D721Med (cell line): ENCODE measurements at regions not wholly inside any gene's neighbourhood (a gene's known extent, or its start where the extent isn't known, plus 50 kb on each side); places are given as distances from the start of the nearest gene placed in this dataset.

ENCODE experiments used
- DNase-seq: peaks from one replicate; pipeline ENCODE4 v3.0.0; 2011; ENCODE audit warnings: low spot score; ENCODE audit not compliant: insufficient read length
- FAIRE-seq: peaks from 2 replicates; lab custom pipeline; 2011; peaks lifted over from hg19 to GRCh38; lab: Jason Lieb, UNC
- TF ChIP-seq, protein P1 (sequence below): IDR thresholded peaks from 2 replicates; pipeline ENCODE4 v1.5.1; 2012; ENCODE audit warnings: mild to moderate bottlenecking, control low read depth; ENCODE audit not compliant: insufficient read depth; ENCODE audit errors: missing control alignments

DNA sequence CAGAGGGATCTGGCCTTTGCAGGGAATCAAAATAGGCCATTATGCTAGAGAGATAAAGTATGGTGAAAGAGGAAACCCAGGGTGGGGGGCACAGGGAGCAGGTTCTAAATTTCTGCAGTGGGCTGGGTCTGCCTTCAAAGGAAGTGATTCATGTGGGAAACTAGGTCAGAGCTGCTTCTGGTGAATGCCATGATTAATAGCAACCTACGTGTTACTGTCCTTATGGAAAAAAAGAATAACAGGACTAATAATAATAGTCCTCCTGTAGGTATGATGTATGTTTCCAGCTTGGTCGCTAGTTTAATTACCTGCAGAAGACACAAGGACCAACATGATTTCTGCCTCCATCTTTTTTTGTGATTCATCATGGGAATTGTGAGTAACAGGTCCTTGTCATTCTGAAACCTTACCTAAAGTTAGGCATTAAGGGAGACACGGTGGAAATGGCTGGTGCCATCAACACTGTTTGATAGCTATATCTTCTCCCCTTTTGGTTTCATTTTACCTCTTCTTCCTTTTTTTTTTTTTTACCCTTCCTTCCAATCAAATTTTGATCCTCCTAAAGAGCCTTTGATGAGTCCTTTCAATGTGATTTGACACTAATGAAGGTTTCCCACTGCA lies 180.4 kb downstream of the CPEB2 start:
- TF ChIP-seq, protein P1, sequence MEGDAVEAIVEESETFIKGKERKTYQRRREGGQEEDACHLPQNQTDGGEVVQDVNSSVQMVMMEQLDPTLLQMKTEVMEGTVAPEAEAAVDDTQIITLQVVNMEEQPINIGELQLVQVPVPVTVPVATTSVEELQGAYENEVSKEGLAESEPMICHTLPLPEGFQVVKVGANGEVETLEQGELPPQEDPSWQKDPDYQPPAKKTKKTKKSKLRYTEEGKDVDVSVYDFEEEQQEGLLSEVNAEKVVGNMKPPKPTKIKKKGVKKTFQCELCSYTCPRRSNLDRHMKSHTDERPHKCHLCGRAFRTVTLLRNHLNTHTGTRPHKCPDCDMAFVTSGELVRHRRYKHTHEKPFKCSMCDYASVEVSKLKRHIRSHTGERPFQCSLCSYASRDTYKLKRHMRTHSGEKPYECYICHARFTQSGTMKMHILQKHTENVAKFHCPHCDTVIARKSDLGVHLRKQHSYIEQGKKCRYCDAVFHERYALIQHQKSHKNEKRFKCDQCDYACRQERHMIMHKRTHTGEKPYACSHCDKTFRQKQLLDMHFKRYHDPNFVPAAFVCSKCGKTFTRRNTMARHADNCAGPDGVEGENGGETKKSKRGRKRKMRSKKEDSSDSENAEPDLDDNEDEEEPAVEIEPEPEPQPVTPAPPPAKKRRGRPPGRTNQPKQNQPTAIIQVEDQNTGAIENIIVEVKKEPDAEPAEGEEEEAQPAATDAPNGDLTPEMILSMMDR: no peak
- DNase-seq (no peak), FAIRE-seq (no peak)

DNA sequence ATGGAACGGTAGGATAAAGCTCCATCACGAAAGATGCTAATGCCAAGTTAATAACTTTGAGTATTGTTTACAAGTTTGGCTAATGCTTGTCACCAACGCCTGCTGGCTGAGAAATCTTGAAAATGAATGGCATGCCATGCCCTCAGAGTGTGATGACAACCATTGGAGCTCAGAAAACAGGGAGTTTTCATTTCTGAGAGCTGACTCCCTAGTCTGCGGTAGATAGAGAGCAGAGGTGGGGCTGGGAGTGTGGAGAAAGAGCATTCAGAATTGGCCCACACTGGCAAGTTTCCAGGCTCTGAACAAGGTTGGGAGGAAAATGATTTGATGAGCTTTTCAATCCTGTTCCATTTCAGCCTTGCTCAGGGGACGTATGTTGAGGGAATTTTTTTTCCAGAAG lies 183.9 kb downstream of the CPEB2 start:
- FAIRE-seq (no peak), DNase-seq (no peak)
- TF ChIP-seq, protein P1: no peak

DNA sequence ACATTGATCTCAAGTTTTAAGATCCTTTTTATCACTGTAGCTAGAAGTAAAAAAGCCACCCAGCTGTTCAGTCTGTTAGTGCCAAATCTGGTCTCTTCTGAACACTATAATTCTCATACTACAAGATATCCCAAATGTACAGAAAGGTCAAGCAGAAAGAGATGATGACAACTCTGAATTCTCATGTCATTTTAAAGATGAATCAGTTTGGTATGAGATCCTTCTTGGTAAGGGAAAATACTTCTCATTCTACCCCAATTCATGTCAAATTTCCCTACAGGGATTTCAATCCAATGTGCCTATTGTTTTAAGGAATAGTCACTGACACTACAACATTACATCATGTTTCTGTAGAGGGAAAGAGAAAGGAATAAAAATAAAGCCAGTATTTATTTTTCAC lies 184.5 kb downstream of the CPEB2 start:
- FAIRE-seq (no peak), DNase-seq (no peak)
- TF ChIP-seq, protein P1: no peak

DNA sequence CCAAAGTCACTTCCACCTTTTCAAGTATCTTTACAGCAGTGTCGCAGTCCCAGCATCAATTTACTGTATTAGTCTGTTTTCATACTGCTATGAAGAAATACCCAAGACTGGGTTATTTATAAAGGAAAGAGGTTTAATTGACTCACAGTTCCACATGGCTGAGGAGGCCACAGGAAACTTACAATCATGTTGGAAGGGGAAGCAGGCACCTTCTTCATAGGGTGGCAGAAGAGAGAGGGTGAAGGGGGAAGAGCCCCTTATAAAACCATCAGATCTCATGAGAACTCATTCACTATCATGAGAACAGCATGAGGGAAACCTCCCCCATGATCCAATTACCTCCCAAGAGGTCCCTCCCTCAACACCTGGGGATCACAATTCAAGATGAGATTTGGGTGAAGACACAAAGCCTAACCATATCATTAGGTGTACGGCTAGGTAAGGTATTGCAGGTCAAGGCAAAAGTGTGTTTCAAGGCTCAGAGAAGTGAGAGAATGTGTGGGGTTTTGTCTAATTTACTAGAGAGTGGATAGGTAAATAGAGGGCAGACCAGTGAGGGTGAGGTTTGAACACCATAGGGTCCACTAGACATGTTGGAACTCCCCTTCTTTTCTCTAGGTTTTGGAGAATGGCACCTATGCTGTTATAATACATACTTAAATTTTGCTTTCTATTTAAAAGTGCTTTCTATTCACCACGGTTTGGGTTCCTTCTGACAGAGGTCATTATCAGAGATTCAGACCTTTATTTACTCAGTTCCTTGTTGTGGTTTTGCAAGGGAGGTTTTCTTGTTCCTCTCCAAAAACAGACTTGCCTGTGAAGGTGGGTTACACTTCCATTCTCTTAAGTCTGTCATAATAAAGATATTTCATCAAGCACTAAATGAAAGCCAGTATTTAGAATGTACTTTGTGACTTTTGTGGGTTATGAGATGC lies 186.6 kb downstream of the CPEB2 start:
- FAIRE-seq (no peak), DNase-seq (no peak)
- TF ChIP-seq, protein P1: no peak

DNA sequence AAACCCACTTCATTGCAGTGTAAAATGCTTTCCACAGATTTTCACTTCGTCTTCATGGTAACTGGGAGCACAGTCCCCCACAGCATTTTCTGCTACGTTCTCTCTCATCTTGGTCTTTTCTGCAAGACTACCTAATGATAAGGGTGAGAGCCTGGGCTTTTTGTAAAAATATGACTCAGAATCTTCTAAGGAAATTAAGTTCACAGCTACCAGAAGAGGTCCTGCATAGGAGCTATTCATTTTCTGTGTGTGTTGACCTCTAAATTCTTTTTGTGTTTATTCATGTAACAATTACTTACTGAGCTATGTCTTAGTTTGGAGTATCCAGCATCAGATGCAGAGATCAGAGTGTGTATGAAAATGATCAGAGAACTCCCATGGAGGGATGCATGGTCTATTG lies 192.2 kb downstream of the CPEB2 start:
- FAIRE-seq (no peak), DNase-seq (no peak)
- TF ChIP-seq, protein P1: no peak

DNA sequence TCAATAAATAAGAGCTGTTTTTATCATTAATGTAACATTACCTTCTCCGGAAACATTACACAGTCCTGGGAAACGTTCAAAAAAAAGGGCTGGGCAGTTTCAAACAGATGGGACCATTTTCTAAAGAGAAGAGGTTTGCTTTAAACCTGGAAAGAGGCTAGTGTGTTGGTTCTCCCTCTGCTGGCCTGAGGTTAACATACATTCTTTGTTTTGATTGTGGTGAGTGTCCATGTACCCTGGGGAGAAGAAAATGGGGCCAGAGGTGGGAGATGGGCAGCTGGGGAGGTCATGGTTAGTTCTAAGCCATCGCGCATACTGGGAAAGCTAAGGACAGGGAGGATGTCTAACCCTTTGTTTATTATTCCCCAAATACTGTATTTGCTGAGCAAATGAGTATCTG lies 194.7 kb downstream of the CPEB2 start:
- FAIRE-seq (no peak), DNase-seq (no peak)
- TF ChIP-seq, protein P1: no peak
